ENCODE measurements at regions not wholly inside any gene's neighbourhood (a gene's known extent, or its start where the extent isn't known, plus 50 kb on each side); places are given as distances from the start of the nearest gene placed in this dataset.

GRCh38 chr22:48857202-48857805 lies 970.4 kb downstream of the BRD1 start:
- no peak for TF ChIP-seq POLR2A (IDR thresholded peaks at IDR 0.05)
- no peak for TF ChIP-seq EP300 (IDR thresholded peaks at IDR 0.05)
- no peak for TF ChIP-seq CTCF (IDR thresholded peaks at IDR 0.05)
